ENCODE measurements at regions not wholly inside any gene's neighbourhood (a gene's known extent, or its start where the extent isn't known, plus 50 kb on each side); places are given as distances from the start of the nearest gene placed in this dataset.

GRCh38 chr9:87197349-87198130, 250.2 kb upstream of the GAS1 start:
- no peak overlapping the region for H2BK120ac ChIP-seq (ENCODE audit: low read depth, low read length, poor library complexity, severe bottlenecking)
- no peaks in the 10 kb centered on the region for H3K27me3 ChIP-seq (ENCODE audit: insufficient read depth, low read length)
- Mint-ChIP-seq H3K4me1 (peaks cover 22 to 33% of the 10 kb centered on the region in 2 experiments), H3K36me3 (ENCODE audit: insufficient read depth in 1 of 3, low read depth in 3 of 3) (no peaks in the 10 kb centered on the region), H3K27ac (no peak overlapping the region), H3K9me3 (no peaks in the 10 kb centered on the region), H3K4me3 (no peak overlapping the region), H3K27me3 (ENCODE audit: low read depth) (peaks cover 13% of the 10 kb centered on the region)
- H3K23ac ChIP-seq (ENCODE audit: insufficient read length, low read depth, low read length): no peak overlapping the region
- H3K4me2 ChIP-seq (ENCODE audit: insufficient read depth, insufficient read length, low read length): no peak overlapping the region
- H3K9me3 ChIP-seq (ENCODE audit: control insufficient read depth, low read depth, low read length): no peaks in the 10 kb centered on the region
- no peak overlapping the region for H4K8ac ChIP-seq (replicated peaks; ENCODE audit: insufficient read length, low read depth, low read length)
- no peaks in the 10 kb centered on the region for H3K23me2 ChIP-seq (ENCODE audit: insufficient read length, low read depth, low read length, poor library complexity, severe bottlenecking)
- no peak overlapping the region for H3K56ac ChIP-seq (ENCODE audit: insufficient read length, low read depth, low read length)
- H3K9ac ChIP-seq (ENCODE audit: extremely low read depth, insufficient read length, low read length): no peak overlapping the region
- no peak overlapping the region for H2BK5ac ChIP-seq (ENCODE audit: insufficient read length, low read length)
- H2AK5ac ChIP-seq (ENCODE audit: insufficient read length, low read length): no peak overlapping the region
- H3K79me2 ChIP-seq (ENCODE audit: insufficient read depth, low read length): no peaks in the 10 kb centered on the region
- H3K14ac ChIP-seq (ENCODE audit: insufficient read depth, low read length): no peak overlapping the region
- TF ChIP-seq CTCF (conservative IDR thresholded peaks at IDR 0.05): no peak
- no peak overlapping the region for H3K27ac ChIP-seq (ENCODE audit: insufficient read length, low read depth, low read length)
- no peak overlapping the region for H4K91ac ChIP-seq (ENCODE audit: insufficient read length, low read depth, low read length)
- no peak for DNase-seq
- no peak overlapping the region for H3K4ac ChIP-seq (ENCODE audit: low read depth, low read length)
- H3K79me1 ChIP-seq (ENCODE audit: insufficient read depth, low read depth, low read length, poor library complexity, severe bottlenecking): no peaks in the 10 kb centered on the region
- H2AFZ ChIP-seq (ENCODE audit: low read length): no peak overlapping the region
- H3K4me1 ChIP-seq (ENCODE audit: insufficient read depth, low read length): peaks cover 3% of the 10 kb centered on the region; the same call in 1 of the 2 replicates
- no CpG with 5 or more reads among the region's 10 CpGs for WGBS (ENCODE audit: extremely low coverage, insufficient read length, low lambda C conversion rate)
- H3K18ac ChIP-seq (ENCODE audit: insufficient read length, low read depth, low read length): no peak overlapping the region
- no peak overlapping the region for H3T11ph ChIP-seq (ENCODE audit: low read length)
- no peak overlapping the region for H4K5ac ChIP-seq (ENCODE audit: insufficient read length, low read depth, low read length)
- H2BK15ac ChIP-seq (ENCODE audit: low read depth, low read length): no peak overlapping the region
- no peak overlapping the region for H2BK20ac ChIP-seq (ENCODE audit: low read depth, low read length, poor library complexity, severe bottlenecking)
- no peaks in the 10 kb centered on the region for H4K20me1 ChIP-seq (ENCODE audit: control insufficient read depth, insufficient read depth, insufficient read length)
- no peak overlapping the region for H2BK12ac ChIP-seq (ENCODE audit: insufficient read length, low read depth, low read length)
